Liver (tissue), 8 donors: ENCODE measurements at regions not wholly inside any gene's neighbourhood (a gene's known extent, or its start where the extent isn't known, plus 50 kb on each side); places are given as distances from the start of the nearest gene placed in this dataset.

Source experiments
- DNase-seq: peaks from one replicate; pipeline ENCODE4 v3.0.0-alpha.2; 2017; ENCODE audit warnings: low spot score
- H3K27ac ChIP-seq, 2 donors: one replicate each; pipeline ENCODE4 v1.7.0; 2013; ENCODE audit warnings: inconsistent platforms in 2 of 2, low read length in 2 of 2, control low read depth in 1 of 2, low read depth in 1 of 2, mild to moderate bottlenecking in 1 of 2
- H3K27me3 ChIP-seq, 4 donors: one replicate each; pipeline versions ENCODE4 v1.6.1 to v1.7.0; 2013; ENCODE audit warnings: low read length in 3 of 4, inconsistent platforms in 1 of 4, mild to moderate bottlenecking in 1 of 4, moderate library complexity in 1 of 4; ENCODE audit not compliant: control insufficient read depth in 4 of 4, insufficient read depth in 4 of 4
- H3K36me3 ChIP-seq, 4 donors: one replicate each; pipeline versions ENCODE4 v1.6.1 to v1.7.0; 2013; ENCODE audit warnings: low read length in 3 of 4, mild to moderate bottlenecking in 3 of 4, low read depth in 1 of 4, moderate library complexity in 1 of 4; ENCODE audit not compliant: control insufficient read depth in 4 of 4, insufficient read depth in 3 of 4
- H3K4me1 ChIP-seq, 4 donors: one replicate each; pipeline versions ENCODE4 v1.6.1 to v1.7.0; 2013; ENCODE audit warnings: low read length in 3 of 4, mild to moderate bottlenecking in 3 of 4, moderate library complexity in 1 of 4; ENCODE audit not compliant: control insufficient read depth in 4 of 4, insufficient read depth in 4 of 4
- H3K4me3 ChIP-seq, 3 donors: one replicate each; pipeline versions ENCODE4 v1.6.1 to v1.7.0; 2013; ENCODE audit warnings: low read length in 3 of 3, control low read depth in 1 of 3, low read depth in 1 of 3, mild to moderate bottlenecking in 1 of 3
- H3K9ac ChIP-seq, 2 donors: one replicate each; pipeline ENCODE4 v1.7.0; 2013; ENCODE audit warnings: low read length in 2 of 2, mild to moderate bottlenecking in 2 of 2, moderate library complexity in 2 of 2, control low read depth in 1 of 2, low read depth in 1 of 2
- H3K9me3 ChIP-seq, 4 donors: one replicate each; pipeline versions ENCODE4 v1.6.1 to v1.7.0; 2013; ENCODE audit warnings: low read length in 3 of 4; ENCODE audit not compliant: control insufficient read depth in 4 of 4
- EGR1 ChIP-seq, 2 donors: IDR thresholded peaks; 2 replicates each; pipeline ENCODE4 v1.6.1; 2016 to 2018; ENCODE audit warnings: antibody characterized with exemption in 2 of 2, low read depth in 2 of 2
- FOXA1 ChIP-seq: IDR thresholded peaks from 2 replicates; pipeline ENCODE4 v1.6.1; 2016; ENCODE audit warnings: antibody characterized with exemption
- GABPA ChIP-seq, 2 donors: IDR thresholded peaks in 1 of 2; conservative IDR thresholded peaks in 1 of 2; 2 replicates each; pipeline ENCODE4 v1.6.1; 2016; ENCODE audit warnings: antibody characterized with exemption in 2 of 2, mild to moderate bottlenecking in 1 of 2, moderate library complexity in 1 of 2
- HNF4A ChIP-seq, 2 donors: conservative IDR thresholded peaks; 2 replicates each; pipeline ENCODE4 v1.6.1; 2016; ENCODE audit warnings: antibody characterized with exemption in 2 of 2, mild to moderate bottlenecking in 2 of 2
- JUND ChIP-seq, 2 donors: IDR thresholded peaks; 2 replicates each; pipeline ENCODE4 v1.6.1; 2016; ENCODE audit warnings: antibody characterized with exemption in 2 of 2
- NR2F2 ChIP-seq: IDR thresholded peaks from 2 replicates; pipeline ENCODE4 v1.6.1; 2016; ENCODE audit warnings: antibody characterized with exemption
- RAD21 ChIP-seq, 2 donors: IDR thresholded peaks; 2 replicates each; pipeline ENCODE4 v1.6.1; 2016; ENCODE audit warnings: antibody characterized with exemption in 2 of 2, mild to moderate bottlenecking in 2 of 2
- RXRA ChIP-seq, 2 donors: IDR thresholded peaks; 2 replicates each; pipeline ENCODE4 v1.6.1; 2017 to 2018; ENCODE audit warnings: antibody characterized with exemption in 2 of 2, mild to moderate bottlenecking in 1 of 2
- SP1 ChIP-seq: IDR thresholded peaks from 2 replicates; pipeline ENCODE4 v1.6.1; 2018; ENCODE audit warnings: antibody characterized with exemption, mild to moderate bottlenecking
- TAF1 ChIP-seq: conservative IDR thresholded peaks from 2 replicates; pipeline ENCODE4 v1.6.1; 2016; ENCODE audit warnings: antibody characterized with exemption, mild to moderate bottlenecking
- YY1 ChIP-seq: IDR thresholded peaks from 2 replicates; pipeline ENCODE4 v1.6.1; 2016; ENCODE audit warnings: antibody characterized with exemption, mild to moderate bottlenecking
- WGBS: extraction: QIAGEN DNeasy Blood & Tissue Kit; methylation state at CpG from one replicate; pipeline ENCODE4 v1.1.7; 2013; 5-methylcytosine and 5-hydroxymethylcytosine counted together
- TF ChIP-seq, protein P1 (sequence below): fragments of 150-350 bp; IDR thresholded peaks from 2 replicates; pipeline ENCODE4 v1.5.1; 2017; ENCODE audit warnings: improper control_type of control experiment, low read depth, low read length; ENCODE audit not compliant: missing input control
- TF ChIP-seq, protein P2 (sequence below): IDR thresholded peaks from 2 replicates; pipeline ENCODE4 v1.6.1; 2016; ENCODE audit warnings: antibody characterized with exemption
- TF ChIP-seq, protein P3 (sequence below): IDR thresholded peaks from 2 replicates; pipeline ENCODE4 v1.6.1; 2016; ENCODE audit warnings: antibody characterized with exemption
- TF ChIP-seq, protein P4 (sequence below): IDR thresholded peaks from 2 replicates; pipeline ENCODE4 v1.6.1; 2016; ENCODE audit warnings: antibody characterized with exemption, mild to moderate bottlenecking
- donor health status: healthy.
- donor health status: healthy.
- donor health status: healthy.
- donor health status: healthy.
- donor health status: healthy.

DNA sequence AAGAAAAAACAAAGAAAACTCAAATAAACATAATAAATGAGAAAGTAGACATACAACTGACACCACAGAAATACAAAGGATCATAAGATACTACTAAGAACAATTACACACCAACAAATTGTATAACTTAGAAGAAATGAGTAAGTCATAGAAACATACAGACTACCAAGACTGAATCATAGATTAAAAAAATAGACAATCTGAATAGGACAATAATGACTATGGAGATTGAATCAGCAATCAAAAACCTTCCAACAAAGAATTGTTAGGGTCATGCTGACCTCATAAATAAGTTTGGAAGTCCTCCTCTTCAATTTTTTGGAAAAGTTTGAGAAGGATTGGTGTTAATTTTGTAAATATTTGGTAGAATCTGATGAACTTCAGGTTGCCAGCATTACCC is 159.0 kb downstream of the PTBP2 start (continued):
- TF ChIP-seq, protein P1, sequence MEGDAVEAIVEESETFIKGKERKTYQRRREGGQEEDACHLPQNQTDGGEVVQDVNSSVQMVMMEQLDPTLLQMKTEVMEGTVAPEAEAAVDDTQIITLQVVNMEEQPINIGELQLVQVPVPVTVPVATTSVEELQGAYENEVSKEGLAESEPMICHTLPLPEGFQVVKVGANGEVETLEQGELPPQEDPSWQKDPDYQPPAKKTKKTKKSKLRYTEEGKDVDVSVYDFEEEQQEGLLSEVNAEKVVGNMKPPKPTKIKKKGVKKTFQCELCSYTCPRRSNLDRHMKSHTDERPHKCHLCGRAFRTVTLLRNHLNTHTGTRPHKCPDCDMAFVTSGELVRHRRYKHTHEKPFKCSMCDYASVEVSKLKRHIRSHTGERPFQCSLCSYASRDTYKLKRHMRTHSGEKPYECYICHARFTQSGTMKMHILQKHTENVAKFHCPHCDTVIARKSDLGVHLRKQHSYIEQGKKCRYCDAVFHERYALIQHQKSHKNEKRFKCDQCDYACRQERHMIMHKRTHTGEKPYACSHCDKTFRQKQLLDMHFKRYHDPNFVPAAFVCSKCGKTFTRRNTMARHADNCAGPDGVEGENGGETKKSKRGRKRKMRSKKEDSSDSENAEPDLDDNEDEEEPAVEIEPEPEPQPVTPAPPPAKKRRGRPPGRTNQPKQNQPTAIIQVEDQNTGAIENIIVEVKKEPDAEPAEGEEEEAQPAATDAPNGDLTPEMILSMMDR: no peak
- no peak for TF ChIP-seq EGR1 (IDR thresholded peaks at IDR 0.05; ENCODE audit: low read depth in 2 of 2)
- TF ChIP-seq, protein P2, sequence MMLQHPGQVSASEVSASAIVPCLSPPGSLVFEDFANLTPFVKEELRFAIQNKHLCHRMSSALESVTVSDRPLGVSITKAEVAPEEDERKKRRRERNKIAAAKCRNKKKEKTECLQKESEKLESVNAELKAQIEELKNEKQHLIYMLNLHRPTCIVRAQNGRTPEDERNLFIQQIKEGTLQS: no peak
- no peak for TF ChIP-seq RXRA (IDR thresholded peaks at IDR 0.05)
- TF ChIP-seq TAF1: no peak

DNA sequence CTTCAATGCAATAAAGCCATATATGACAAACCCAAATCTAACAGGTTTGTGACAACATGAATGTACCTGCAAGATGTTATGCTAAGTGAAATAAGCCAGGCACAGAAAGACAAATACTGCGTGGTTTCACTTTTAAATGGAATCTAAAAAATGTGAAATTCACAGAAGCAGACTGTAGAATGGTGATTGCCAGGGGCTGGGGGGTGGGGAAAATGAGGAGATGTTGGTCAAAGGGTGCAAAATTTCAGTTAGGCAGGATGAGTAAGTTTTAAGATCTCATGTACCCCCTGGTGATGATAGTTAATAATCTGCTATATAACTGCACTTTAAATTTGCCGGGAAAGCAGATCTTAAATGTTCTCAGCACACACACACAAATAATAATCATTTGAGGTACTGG is 160.5 kb downstream of the PTBP2 start:
- no peak for DNase-seq
- WGBS: 77% methylated on average over 2 of the region's 2 CpGs
- TF ChIP-seq NR2F2 (no peak), JUND (IDR thresholded peaks at IDR 0.05) (no peak), RAD21 (IDR thresholded peaks at IDR 0.05) (no peak), FOXA1 (no peak), HNF4A (conservative IDR thresholded peaks at IDR 0.05) (no peak), YY1 (no peak), TAF1 (no peak), GABPA (IDR thresholded peaks at IDR 0.05 in 1 of 2, conservative IDR thresholded peaks at IDR 0.05 in 1 of 2) (no peak), SP1 (no peak)
- TF ChIP-seq, protein P3, sequence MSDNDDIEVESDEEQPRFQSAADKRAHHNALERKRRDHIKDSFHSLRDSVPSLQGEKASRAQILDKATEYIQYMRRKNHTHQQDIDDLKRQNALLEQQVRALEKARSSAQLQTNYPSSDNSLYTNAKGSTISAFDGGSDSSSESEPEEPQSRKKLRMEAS: no peak
- TF ChIP-seq, protein P1: no peak
- TF ChIP-seq, protein P4, sequence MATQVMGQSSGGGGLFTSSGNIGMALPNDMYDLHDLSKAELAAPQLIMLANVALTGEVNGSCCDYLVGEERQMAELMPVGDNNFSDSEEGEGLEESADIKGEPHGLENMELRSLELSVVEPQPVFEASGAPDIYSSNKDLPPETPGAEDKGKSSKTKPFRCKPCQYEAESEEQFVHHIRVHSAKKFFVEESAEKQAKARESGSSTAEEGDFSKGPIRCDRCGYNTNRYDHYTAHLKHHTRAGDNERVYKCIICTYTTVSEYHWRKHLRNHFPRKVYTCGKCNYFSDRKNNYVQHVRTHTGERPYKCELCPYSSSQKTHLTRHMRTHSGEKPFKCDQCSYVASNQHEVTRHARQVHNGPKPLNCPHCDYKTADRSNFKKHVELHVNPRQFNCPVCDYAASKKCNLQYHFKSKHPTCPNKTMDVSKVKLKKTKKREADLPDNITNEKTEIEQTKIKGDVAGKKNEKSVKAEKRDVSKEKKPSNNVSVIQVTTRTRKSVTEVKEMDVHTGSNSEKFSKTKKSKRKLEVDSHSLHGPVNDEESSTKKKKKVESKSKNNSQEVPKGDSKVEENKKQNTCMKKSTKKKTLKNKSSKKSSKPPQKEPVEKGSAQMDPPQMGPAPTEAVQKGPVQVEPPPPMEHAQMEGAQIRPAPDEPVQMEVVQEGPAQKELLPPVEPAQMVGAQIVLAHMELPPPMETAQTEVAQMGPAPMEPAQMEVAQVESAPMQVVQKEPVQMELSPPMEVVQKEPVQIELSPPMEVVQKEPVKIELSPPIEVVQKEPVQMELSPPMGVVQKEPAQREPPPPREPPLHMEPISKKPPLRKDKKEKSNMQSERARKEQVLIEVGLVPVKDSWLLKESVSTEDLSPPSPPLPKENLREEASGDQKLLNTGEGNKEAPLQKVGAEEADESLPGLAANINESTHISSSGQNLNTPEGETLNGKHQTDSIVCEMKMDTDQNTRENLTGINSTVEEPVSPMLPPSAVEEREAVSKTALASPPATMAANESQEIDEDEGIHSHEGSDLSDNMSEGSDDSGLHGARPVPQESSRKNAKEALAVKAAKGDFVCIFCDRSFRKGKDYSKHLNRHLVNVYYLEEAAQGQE: no peak
- no peaks in the 10 kb centered on the region for H3K4me1 ChIP-seq
- H3K27me3 ChIP-seq: no peaks in the 10 kb centered on the region
- no peak overlapping the region for H3K9ac ChIP-seq
- no peaks in the 10 kb centered on the region for H3K9me3 ChIP-seq
- H3K4me3 ChIP-seq: no peak overlapping the region
- no peaks in the 10 kb centered on the region for H3K36me3 ChIP-seq
- no peak overlapping the region for H3K27ac ChIP-seq
